ENCODE measurements at regions not wholly inside any gene's neighbourhood (a gene's known extent, or its start where the extent isn't known, plus 50 kb on each side); places are given as distances from the start of the nearest gene placed in this dataset.
"Not testable (repeated sequence)": the region's sequence is repeated elsewhere in the genome, so short reads cannot be mapped to it uniquely, and the experiment has no call there.

DNA sequence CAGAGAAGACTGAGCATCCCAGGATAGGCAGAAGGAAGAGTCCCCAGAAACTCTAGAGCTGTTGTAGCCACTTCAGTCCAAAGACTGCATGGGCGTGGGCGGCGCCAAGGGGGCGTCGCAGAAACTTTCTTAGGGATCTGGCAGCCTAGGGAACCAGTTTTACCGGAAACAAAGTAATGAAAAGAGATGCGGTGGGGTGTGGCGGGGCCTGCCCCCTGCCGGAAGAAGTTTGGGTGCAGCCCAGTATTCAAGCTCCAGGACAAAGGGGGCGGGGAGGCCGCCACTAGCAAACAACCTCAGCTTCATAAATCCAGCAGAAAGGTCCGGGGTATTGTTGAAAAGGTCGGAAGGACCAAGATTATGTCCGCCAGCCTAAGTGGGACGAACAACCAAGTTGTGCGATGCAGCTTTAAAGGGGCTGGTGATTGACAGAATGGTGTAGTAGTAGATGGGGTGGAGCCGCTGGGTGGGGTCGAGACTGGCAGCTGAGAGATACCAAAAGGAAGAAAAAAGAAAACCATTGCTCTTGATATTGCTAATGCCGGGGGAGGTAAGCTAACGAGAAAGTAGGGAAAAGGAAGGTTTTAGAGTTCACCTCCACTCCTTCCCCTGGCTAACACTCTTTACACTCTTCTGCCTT lies 190.5 kb downstream of the RRAGB start:
- peak; percentile 96 for ATAC-seq
- Histone ChIP-seq H3K9me3 (no peaks in the 10 kb centered on the region), H3K36me3 (no peaks in the 10 kb centered on the region), H3K27ac (peak overlapping the region; percentile 70), H3K27me3 (no peaks in the 10 kb centered on the region), H3K4me1 (no peaks in the 10 kb centered on the region), H3K4me3 (peak overlapping the region; percentile 69)
- peak; percentile 54 for TF ChIP-seq CTCF (IDR thresholded peaks at IDR 0.05)
- DNase-seq, result peak; percentile 80
- intact Hi-C loops (cut with DNase I), result no loop called here

DNA sequence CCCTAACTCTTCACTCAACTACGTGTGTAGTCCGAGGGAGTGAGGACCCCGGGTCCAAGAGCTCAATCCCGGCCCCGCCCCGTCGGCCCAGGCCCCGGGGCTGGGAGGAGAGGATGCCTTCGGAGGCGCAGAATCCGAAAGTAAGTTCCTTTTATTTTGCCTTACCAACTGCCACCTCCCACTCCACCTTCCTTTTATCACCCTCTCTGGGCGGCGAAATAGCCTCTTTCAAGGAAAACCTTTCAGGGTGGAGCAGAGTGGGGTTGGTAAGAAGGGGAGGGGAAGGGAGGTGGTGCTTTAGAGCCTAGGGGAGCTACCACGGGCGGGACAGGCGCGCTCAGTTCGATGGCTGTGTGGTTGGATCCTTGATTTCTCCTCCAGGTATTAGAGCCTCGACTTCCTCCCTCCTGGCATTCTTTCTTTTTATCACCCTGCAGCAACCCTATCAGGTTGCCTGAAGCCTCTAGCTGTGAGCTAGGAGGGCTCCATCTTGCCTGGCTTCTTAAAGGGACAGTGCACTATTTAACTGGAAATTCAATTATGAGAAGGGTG lies 191.2 kb downstream of the RRAGB start:
- H3K9me3 ChIP-seq, result no peaks in the 10 kb centered on the region
- peak; percentile 30 for DNase-seq
- no peak for TF ChIP-seq CTCF (IDR thresholded peaks at IDR 0.05)
- no peaks in the 10 kb centered on the region for H3K4me1 ChIP-seq
- intact Hi-C loops (cut with DNase I), result no loop called here
- ATAC-seq, result peak; percentile 79
- peak overlapping the region; percentile 69 for H3K4me3 ChIP-seq
- H3K36me3 ChIP-seq, result no peaks in the 10 kb centered on the region
- peak overlapping the region; percentile 70 for H3K27ac ChIP-seq
- H3K27me3 ChIP-seq, result no peaks in the 10 kb centered on the region

GRCh38 chrX:55919367-55920221 lies 202.0 kb downstream of the RRAGB start:
- no peak for ATAC-seq
- no peak for DNase-seq
- Histone ChIP-seq H3K4me3 (no peak overlapping the region), H3K36me3 (no peaks in the 10 kb centered on the region), H3K9me3 (no peaks in the 10 kb centered on the region), H3K27ac (no peak overlapping the region), H3K27me3 (no peaks in the 10 kb centered on the region), H3K4me1 (no peaks in the 10 kb centered on the region)
- TF ChIP-seq CTCF (IDR thresholded peaks at IDR 0.05), result no peak
- intact Hi-C loops (cut with DNase I), result no loop called here

GRCh38 chrX:55924574-55924973 lies 207.0 kb downstream of the RRAGB start:
- no peaks in the 10 kb centered on the region for H3K27me3 ChIP-seq
- H3K27ac ChIP-seq, result no peak overlapping the region
- no peaks in the 10 kb centered on the region for H3K36me3 ChIP-seq
- DNase-seq (no peak), ATAC-seq (no peak)
- no peaks in the 10 kb centered on the region for H3K9me3 ChIP-seq
- no peak overlapping the region for H3K4me3 ChIP-seq
- no peak for TF ChIP-seq CTCF (IDR thresholded peaks at IDR 0.05)
- H3K4me1 ChIP-seq, result no peaks in the 10 kb centered on the region
- intact Hi-C loops (cut with DNase I), result no loop called here

DNA sequence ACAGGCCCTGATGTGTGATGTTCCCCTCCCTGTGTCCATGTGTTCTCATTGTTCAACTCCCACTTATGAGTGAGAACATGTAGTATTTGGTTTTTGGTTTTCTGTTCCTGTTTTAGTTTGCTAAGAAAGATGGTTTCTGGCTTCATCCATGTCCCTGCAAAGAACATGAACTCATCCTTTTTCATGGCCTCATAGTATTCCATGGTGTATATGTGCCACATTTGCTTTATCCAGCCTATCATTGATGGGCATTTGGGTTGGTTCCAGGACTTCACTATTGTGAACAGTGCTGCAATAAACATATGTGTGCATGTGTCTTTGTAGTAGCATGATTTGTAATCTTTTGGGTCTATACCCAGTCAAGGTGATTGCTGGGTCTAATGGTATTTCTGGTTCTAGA lies 211.0 kb downstream of the RRAGB start:
- H3K27ac ChIP-seq; H3K36me3 ChIP-seq; intact Hi-C loops (cut with DNase I); H3K27me3 ChIP-seq; H3K9me3 ChIP-seq; H3K4me3 ChIP-seq; H3K4me1 ChIP-seq; ATAC-seq; DNase-seq: not testable (repeated sequence)
